H1 (cell line): ENCODE measurements at regions not wholly inside any gene's neighbourhood (a gene's known extent, or its start where the extent isn't known, plus 50 kb on each side); places are given as distances from the start of the nearest gene placed in this dataset.

Source experiments
- CTCF ChIA-PET: fragments of 300-600 bp; sonication (Branson Sonifier 250); formaldehyde crosslinking; loops from one replicate; lab custom pipeline; 2021; ENCODE audit not compliant: partially characterized antibody; lab: Charles Lee
- POLR2A ChIA-PET: fragments of 300-600 bp; sonication (Branson Sonifier 250); formaldehyde crosslinking; loops from one replicate; lab custom pipeline; 2021; ENCODE audit warnings: inconsistent platforms; ENCODE audit not compliant: partially characterized antibody; lab: Charles Lee
- DNase-seq, 2 experiments: peaks; one replicate each; pipeline versions ENCODE4 v3.0.0 to v3.0.0-alpha.2; 2010 to 2022; ENCODE audit warnings: low spot score in 2 of 2, low read depth in 1 of 2, mixed read lengths in 1 of 2
- FAIRE-seq: peaks from 2 replicates; lab custom pipeline; 2011; peaks lifted over from hg19 to GRCh38; lab: Jason Lieb, UNC
- H2AFZ ChIP-seq: 2 replicates; pipeline ENCODE4 v1.8.1; 2012; ENCODE audit warnings: low read length, inconsistent platforms
- H2AK5ac ChIP-seq: 2 replicates; pipeline ENCODE4 v1.6.1; 2013; ENCODE audit warnings: low read depth, low read length
- H2BK120ac ChIP-seq: replicated peaks from 2 replicates; pipeline ENCODE3; 2013; ENCODE audit warnings: low read depth, low read length, inconsistent platforms
- H2BK12ac ChIP-seq: 2 replicates; pipeline ENCODE4 v1.6.1; 2013; ENCODE audit warnings: low read depth, low read length
- H2BK15ac ChIP-seq: 2 replicates; pipeline ENCODE4 v1.6.1; 2013; ENCODE audit warnings: low read length
- H2BK20ac ChIP-seq: 2 replicates; pipeline ENCODE4 v1.6.1; 2013; ENCODE audit warnings: low read length
- H2BK5ac ChIP-seq: 2 replicates; pipeline ENCODE4 v1.6.1; 2013; ENCODE audit warnings: low read depth, low read length
- H3K14ac ChIP-seq: 2 replicates; pipeline ENCODE4 v1.6.1; 2013; ENCODE audit warnings: inconsistent platforms; ENCODE audit not compliant: insufficient read length
- H3K18ac ChIP-seq: 2 replicates; pipeline ENCODE4 v1.6.1; 2013; ENCODE audit warnings: low read length; ENCODE audit errors: extremely low read depth
- H3K23ac ChIP-seq: 2 replicates; pipeline ENCODE4 v1.6.1; 2013; ENCODE audit warnings: inconsistent platforms; ENCODE audit not compliant: insufficient read length
- H3K23me2 ChIP-seq: 2 replicates; pipeline ENCODE4 v1.6.1; 2013; ENCODE audit warnings: low read depth, low read length
- H3K27ac ChIP-seq: 2 replicates; pipeline ENCODE4 v1.6.1; 2011; ENCODE audit warnings: low read depth, low read length, inconsistent platforms
- H3K27me3 ChIP-seq, 4 experiments: replicated peaks in 1 of 4; 1 replicate in 1 of 4; 2 replicates in 3 of 4; pipeline versions ENCODE4 v1.6.1 to v1.8.1; 2011 to 2013; ENCODE audit warnings: low read length in 3 of 4, mild to moderate bottlenecking in 3 of 4, inconsistent platforms in 2 of 4, mixed read lengths in 2 of 4, moderate library complexity in 1 of 4; ENCODE audit not compliant: control insufficient read depth in 3 of 4, insufficient read depth in 3 of 4; ENCODE audit errors: extremely low read depth in 1 of 4
- H3K36me3 ChIP-seq, 4 experiments: 2 replicates each; pipeline versions ENCODE4 v1.6.1 to v1.8.1; 2011 to 2013; ENCODE audit warnings: mild to moderate bottlenecking in 4 of 4, low read length in 3 of 4, moderate library complexity in 2 of 4, control low read depth in 1 of 4, inconsistent platforms in 1 of 4; ENCODE audit not compliant: insufficient read depth in 4 of 4, control insufficient read depth in 2 of 4
- H3K4ac ChIP-seq: replicated peaks from 2 replicates; pipeline ENCODE3; 2013; ENCODE audit warnings: low read length, low read depth, mixed read lengths, inconsistent platforms; ENCODE audit not compliant: insufficient read length
- H3K4me1 ChIP-seq, 4 experiments: replicated peaks in 1 of 4; 1 replicate in 1 of 4; 2 replicates in 3 of 4; pipeline versions ENCODE4 v1.6.1 to v1.8.1; 2011 to 2013; ENCODE audit warnings: low read length in 3 of 4, inconsistent platforms in 2 of 4, mixed read lengths in 1 of 4; ENCODE audit not compliant: insufficient read depth in 4 of 4, control insufficient read depth in 3 of 4
- H3K4me2 ChIP-seq, 2 experiments: 2 replicates each; pipeline versions ENCODE4 v1.6.1 to v1.8.1; 2011 to 2013; ENCODE audit warnings: low read depth in 2 of 2, low read length in 2 of 2, control low read depth in 1 of 2, inconsistent platforms in 1 of 2, mild to moderate bottlenecking in 1 of 2; ENCODE audit not compliant: insufficient read depth in 1 of 2
- H3K4me3 ChIP-seq, 4 experiments: fragments of 200-600, 300-600 bp in 1 of 4; sonication (generic), shearing (Covaris generic), sonication (Bioruptor Twin) in 1 of 4; 2 replicates each; pipeline versions ENCODE4 v1.5.1 to v1.8.1; 2011 to 2016; ENCODE audit warnings: low read length in 4 of 4, low read depth in 3 of 4, control low read depth in 2 of 4, inconsistent platforms in 2 of 4, mild to moderate bottlenecking in 2 of 4, mixed read lengths in 1 of 4, moderate library complexity in 1 of 4; ENCODE audit not compliant: insufficient read depth in 2 of 4; ENCODE audit errors: extremely low read depth in 1 of 4
- H3K56ac ChIP-seq: replicated peaks from 2 replicates; pipeline ENCODE3; 2013; ENCODE audit warnings: low read depth, mild to moderate bottlenecking, mixed read lengths, low read length, inconsistent platforms; ENCODE audit not compliant: insufficient read length
- H3K79me1 ChIP-seq: 2 replicates; pipeline ENCODE4 v1.6.1; 2013; ENCODE audit warnings: low read depth, low read length, control low read depth
- H3K79me2 ChIP-seq, 2 experiments: 2 replicates each; pipeline versions ENCODE4 v1.6.1 to v1.8.1; 2012 to 2013; ENCODE audit warnings: low read length in 2 of 2, mild to moderate bottlenecking in 2 of 2, inconsistent platforms in 1 of 2; ENCODE audit not compliant: insufficient read depth in 2 of 2, control insufficient read depth in 1 of 2
- H3K9ac ChIP-seq, 4 experiments: replicated peaks in 1 of 4; 1 replicate in 1 of 4; 2 replicates in 3 of 4; pipeline versions ENCODE4 v1.6.1 to v1.8.1; 2011 to 2013; ENCODE audit warnings: low read depth in 3 of 4, low read length in 3 of 4, control low read depth in 2 of 4, mild to moderate bottlenecking in 2 of 4, moderate library complexity in 2 of 4, inconsistent platforms in 1 of 4; ENCODE audit errors: extremely low read depth in 1 of 4
- H3K9me3 ChIP-seq, 2 experiments: 2 replicates each; pipeline versions ENCODE4 v1.6.1 to v1.8.1; 2012 to 2013; ENCODE audit warnings: mild to moderate bottlenecking in 2 of 2, moderate library complexity in 2 of 2, control low read depth in 1 of 2, inconsistent platforms in 1 of 2, low read depth in 1 of 2, low read length in 1 of 2, mixed read lengths in 1 of 2; ENCODE audit not compliant: insufficient read depth in 2 of 2
- H4K20me1 ChIP-seq, 2 experiments: replicated peaks in 1 of 2; 2 replicates each; pipeline versions ENCODE3 to v1.8.1; 2011 to 2013; ENCODE audit warnings: inconsistent platforms in 2 of 2, low read length in 2 of 2, mild to moderate bottlenecking in 1 of 2; ENCODE audit not compliant: insufficient read depth in 2 of 2, control insufficient read depth in 1 of 2
- H4K5ac ChIP-seq: 2 replicates; pipeline ENCODE4 v1.6.1; 2013; ENCODE audit warnings: low read length, low read depth, mixed read lengths, inconsistent platforms; ENCODE audit not compliant: insufficient read length
- H4K8ac ChIP-seq: 2 replicates; pipeline ENCODE4 v1.8.0; 2013; ENCODE audit warnings: mild to moderate bottlenecking, moderate library complexity, low read length, inconsistent platforms; ENCODE audit not compliant: insufficient read depth; ENCODE audit errors: extremely low read depth
- H4K91ac ChIP-seq: replicated peaks from 2 replicates; pipeline ENCODE3; 2013; ENCODE audit warnings: low read length, mixed read lengths, inconsistent platforms; ENCODE audit not compliant: insufficient read length
- ASH2L ChIP-seq: fragments of 200-600, 300-600 bp; sonication (generic); IDR thresholded peaks from one replicate; pipeline ENCODE4 v1.7.1; 2017; ENCODE audit warnings: low read length
- BRCA1 ChIP-seq: IDR thresholded peaks from 2 replicates; pipeline ENCODE4 v1.6.1; 2012; ENCODE audit warnings: low read depth, low read length, improper control_type of control experiment
- EZH2 ChIP-seq: fragments of 200-600 bp; sonication (generic); IDR thresholded peaks from 2 replicates; pipeline ENCODE4 v1.7.1; 2012; ENCODE audit warnings: low read depth, mild to moderate bottlenecking, moderate library complexity, low read length, inconsistent platforms; ENCODE audit not compliant: severe bottlenecking
- HDAC2 ChIP-seq, 2 experiments: fragments of 300-600 bp in 1 of 2; sonication (generic) in 1 of 2; IDR thresholded peaks; 2 replicates each; pipeline ENCODE4 v1.6.1; 2011 to 2012; ENCODE audit warnings: low read depth in 2 of 2, low read length in 2 of 2, mild to moderate bottlenecking in 2 of 2, moderate library complexity in 2 of 2, borderline replicate concordance in 1 of 2, inconsistent platforms in 1 of 2
- JUND ChIP-seq: IDR thresholded peaks from 2 replicates; pipeline ENCODE4 v1.6.1; 2011; ENCODE audit warnings: mild to moderate bottlenecking, improper control_type of control experiment, low read length
- KDM1A ChIP-seq: fragments of 200-600, 300-600 bp; sonication (generic); IDR thresholded peaks from 2 replicates; pipeline ENCODE4 v1.7.1; 2016; ENCODE audit warnings: mild to moderate bottlenecking, low read length, borderline replicate concordance
- KDM4A ChIP-seq: IDR thresholded peaks from one replicate; pipeline ENCODE4 v1.7.1; 2012; ENCODE audit warnings: low read depth, mild to moderate bottlenecking, moderate library complexity, low read length, inconsistent platforms; ENCODE audit not compliant: severe bottlenecking
- MAFK ChIP-seq: IDR thresholded peaks from 2 replicates; pipeline ENCODE4 v1.6.1; 2012; ENCODE audit warnings: low read depth, mild to moderate bottlenecking, improper control_type of control experiment, low read length
- PHF8 ChIP-seq: fragments of 200-600 bp; sonication (generic); conservative IDR thresholded peaks from 2 replicates; pipeline ENCODE4 v1.7.1; 2012; ENCODE audit warnings: low read depth, mild to moderate bottlenecking, inconsistent platforms, low read length, moderate library complexity
- POLR2A ChIP-seq, 2 experiments: IDR thresholded peaks; 1 replicate in 1 of 2; 2 replicates in 1 of 2; pipeline ENCODE4 v1.6.1; 2011; ENCODE audit warnings: low read depth in 2 of 2, low read length in 2 of 2, mild to moderate bottlenecking in 2 of 2; ENCODE audit errors: control extremely low read depth in 1 of 2
- RAD21 ChIP-seq, 2 experiments: IDR thresholded peaks in 1 of 2; conservative IDR thresholded peaks in 1 of 2; 2 replicates each; pipeline ENCODE4 v1.6.1; 2011; ENCODE audit warnings: low read depth in 2 of 2, low read length in 2 of 2, improper control_type of control experiment in 1 of 2, inconsistent platforms in 1 of 2, mild to moderate bottlenecking in 1 of 2, moderate library complexity in 1 of 2
- RFX5 ChIP-seq: IDR thresholded peaks from 2 replicates; pipeline ENCODE4 v1.6.1; 2011; ENCODE audit warnings: low read depth, low read length, improper control_type of control experiment, borderline replicate concordance
- SP4 ChIP-seq: IDR thresholded peaks from 2 replicates; pipeline ENCODE4 v1.6.1; 2012; ENCODE audit warnings: low read length, inconsistent platforms
- TBP ChIP-seq: IDR thresholded peaks from 2 replicates; pipeline ENCODE4 v1.6.1; 2011; ENCODE audit warnings: low read depth, low read length, improper control_type of control experiment
- TCF12 ChIP-seq: IDR thresholded peaks from 2 replicates; pipeline ENCODE4 v1.6.1; 2011; ENCODE audit warnings: low read depth, mild to moderate bottlenecking, low read length
- TEAD4 ChIP-seq: IDR thresholded peaks from 2 replicates; pipeline ENCODE4 v1.6.1; 2012; ENCODE audit warnings: low read depth, low read length, inconsistent platforms, mixed read lengths
- WGBS, 2 experiments: shearing (Covaris generic) in 1 of 2; methylation state at CpG; one replicate each; pipeline versions ENCODE4 v1.1.6 to v1.1.7; 2013 to 2015; ENCODE audit warnings: low lambda C conversion rate in 2 of 2, mixed read lengths in 2 of 2, inconsistent platforms in 1 of 2, low coverage in 1 of 2, missing lambda C conversion rate in 1 of 2; ENCODE audit not compliant: insufficient replicate concordance in 2 of 2, insufficient coverage in 1 of 2, insufficient read length in 1 of 2; ENCODE audit errors: extremely low coverage in 1 of 2, missing lambda C conversion rate in 1 of 2; 5-methylcytosine and 5-hydroxymethylcytosine counted together

GRCh38 chr4:36618102-36618501 lies 336.7 kb downstream of the DTHD1 start:
- TF ChIP-seq MAFK (no peak), RFX5 (no peak), TCF12 (no peak), KDM1A (no peak), ASH2L (no peak), BRCA1 (no peak), TBP (no peak), KDM4A (no peak), POLR2A (IDR thresholded peaks at IDR 0.05; ENCODE audit: control extremely low read depth in 1 of 2, low read depth in 2 of 2, low read length in 2 of 2) (no peak), HDAC2 (IDR thresholded peaks at IDR 0.05; ENCODE audit: borderline replicate concordance in 1 of 2, low read depth in 2 of 2, low read length in 2 of 2) (no peak), RAD21 (IDR thresholded peaks at IDR 0.05 in 1 of 2, conservative IDR thresholded peaks at IDR 0.05 in 1 of 2; ENCODE audit: low read depth in 2 of 2, low read length in 2 of 2) (no peak), TEAD4 (no peak), EZH2 (no peak), PHF8 (no peak), SP4 (no peak), JUND (no peak)
- H4K20me1 ChIP-seq: no peaks in the 10 kb centered on the region
- H3K4me3 ChIP-seq: no peak overlapping the region
- no peak for DNase-seq
- no peak overlapping the region for H2BK12ac ChIP-seq
- no peaks in the 10 kb centered on the region for H3K79me2 ChIP-seq
- H3K79me1 ChIP-seq: no peaks in the 10 kb centered on the region
- H3K9ac ChIP-seq: no peak overlapping the region
- H2AFZ ChIP-seq: no peak overlapping the region
- peaks cover 0 to 1% (median 0%) of the 10 kb centered on the region in 4 experiments; a peak in 1 of 7 replicates for H3K27me3 ChIP-seq
- ChIA-PET CTCF (no interaction called here), POLR2A (no interaction called here)
- no peak overlapping the region for H2AK5ac ChIP-seq
- no peak overlapping the region for H2BK120ac ChIP-seq
- no peak overlapping the region for H3K4ac ChIP-seq
- WGBS, 2 experiments: 93% methylated on average over 1 of the region's 1 CpG; no CpG with 5 or more reads in 1 of the 2 experiments
- no peak for FAIRE-seq
- no peak overlapping the region for H3K27ac ChIP-seq
- H4K8ac ChIP-seq: no peak overlapping the region
- no peak overlapping the region for H2BK5ac ChIP-seq
- H3K23me2 ChIP-seq: no peaks in the 10 kb centered on the region
- H3K4me1 ChIP-seq: no peaks in the 10 kb centered on the region
- no peak overlapping the region for H3K18ac ChIP-seq
- H2BK20ac ChIP-seq: no peak overlapping the region
- no peaks in the 10 kb centered on the region for H3K9me3 ChIP-seq
- no peak overlapping the region for H3K23ac ChIP-seq
- H3K14ac ChIP-seq: no peak overlapping the region
- no peaks in the 10 kb centered on the region for H3K36me3 ChIP-seq
- H3K4me2 ChIP-seq: no peak overlapping the region
- H4K91ac ChIP-seq: no peak overlapping the region
- no peak overlapping the region for H4K5ac ChIP-seq
- no peak overlapping the region for H3K56ac ChIP-seq
- no peak overlapping the region for H2BK15ac ChIP-seq
